Renal cortical epithelial cell (primary cell): ENCODE measurements at regions not wholly inside any gene's neighbourhood (a gene's known extent, or its start where the extent isn't known, plus 50 kb on each side); places are given as distances from the start of the nearest gene placed in this dataset.

ENCODE experiments used
- DNase-seq: peaks from one replicate; pipeline ENCODE4 v3.0.0-alpha.2; 2011; ENCODE audit warnings: low read depth

GRCh38 chr14:51307551-51307950, 67.5 kb downstream of the TMX1 start:
- DNase-seq = no peak

DNA sequence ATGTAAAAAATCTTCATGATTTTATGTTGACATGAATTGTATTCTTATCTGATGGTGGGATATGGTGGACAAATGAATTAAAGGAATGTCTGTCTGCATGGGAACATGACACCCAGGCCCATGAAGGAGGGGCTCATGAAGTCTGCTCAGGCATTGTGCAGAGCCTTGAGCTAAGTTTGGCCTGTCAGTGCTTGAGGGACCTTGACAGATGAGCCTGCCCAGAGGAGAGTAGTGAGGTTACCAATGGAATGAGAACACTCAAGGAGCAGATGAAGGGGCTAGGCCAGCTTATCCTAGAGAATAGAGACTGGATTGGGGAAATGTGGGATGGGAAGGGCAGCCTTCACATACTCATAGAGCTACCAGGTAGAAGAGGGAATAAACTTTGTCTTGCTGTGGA, 68.8 kb downstream of the TMX1 start:
- DNase-seq = no peak

DNA sequence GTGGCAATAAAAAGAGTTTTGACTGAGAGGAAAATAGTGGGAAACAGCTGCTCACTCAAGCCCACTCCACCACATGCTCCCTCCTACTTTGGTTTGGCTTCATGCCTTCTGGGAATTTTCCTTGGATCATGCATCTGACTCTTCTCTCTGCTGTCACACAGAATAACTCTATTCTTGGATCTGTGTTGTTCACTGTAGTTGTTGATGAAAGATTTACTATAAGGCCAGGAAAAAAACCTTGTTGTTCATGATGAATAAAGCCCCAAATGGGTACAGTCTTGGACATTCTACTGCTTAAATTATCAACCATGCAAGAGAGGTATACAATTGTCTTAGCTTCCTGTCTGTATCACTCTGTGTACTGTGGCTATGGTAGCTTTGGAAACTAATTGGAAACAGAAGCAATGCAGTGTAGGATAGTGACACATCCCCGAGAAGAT, 70.5 kb downstream of the TMX1 start:
- DNase-seq = peak; percentile 66

DNA sequence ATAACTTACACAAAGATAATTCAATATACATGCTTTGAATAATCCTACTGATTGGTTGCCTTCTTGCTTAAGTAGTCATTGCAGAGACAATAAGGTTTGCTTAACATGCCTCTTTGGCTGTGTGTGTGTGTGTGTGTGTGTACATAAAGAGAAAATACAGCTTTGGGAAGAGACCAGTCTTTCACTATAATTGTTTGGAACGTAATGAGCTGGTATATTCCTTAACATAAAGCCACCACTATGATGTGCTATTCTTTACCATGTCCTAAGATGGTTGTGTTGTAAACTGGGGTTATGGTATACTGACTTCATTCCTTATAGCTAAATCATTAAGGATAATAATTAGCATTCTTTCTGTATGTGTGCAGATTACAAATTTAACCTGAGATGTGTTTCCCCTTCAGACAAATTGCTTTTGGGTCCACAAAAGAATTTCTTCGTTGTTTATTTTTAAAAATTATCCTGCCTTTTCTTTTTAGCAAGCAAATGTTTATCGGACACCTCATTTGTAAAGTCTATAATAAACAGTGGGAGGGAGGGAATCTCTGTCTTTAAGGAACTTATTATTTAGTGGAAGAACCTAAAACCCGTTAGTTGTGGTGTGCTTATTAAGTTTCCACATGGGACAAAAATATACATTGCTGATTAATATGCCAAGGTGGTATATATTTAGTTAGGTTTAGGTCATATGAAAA, 74.4 kb downstream of the TMX1 start:
- DNase-seq = no peak

DNA sequence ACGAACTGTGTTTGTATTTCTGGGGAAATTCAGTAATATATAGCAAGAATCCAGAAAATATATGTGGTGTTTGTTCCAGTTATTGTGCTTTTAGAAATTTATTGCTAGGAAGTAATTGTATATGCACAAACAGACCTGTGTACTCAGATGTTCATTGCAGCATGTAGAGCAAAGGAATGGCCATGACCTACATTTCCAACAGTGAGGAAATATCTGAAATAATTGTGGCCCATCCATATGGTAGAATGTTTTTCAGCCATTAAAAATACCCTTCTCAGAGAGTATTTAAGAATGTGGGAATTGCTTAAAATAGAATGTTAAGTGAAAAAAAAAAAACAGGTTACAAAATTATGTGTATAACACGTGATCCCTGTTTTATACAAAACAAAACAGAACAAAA, 77.3 kb downstream of the TMX1 start:
- DNase-seq = no peak

- DNase-seq = no peak
These were observed 79.0 kb downstream of the TMX1 start for GRCh38 chr14:51318813-51319597.

DNA sequence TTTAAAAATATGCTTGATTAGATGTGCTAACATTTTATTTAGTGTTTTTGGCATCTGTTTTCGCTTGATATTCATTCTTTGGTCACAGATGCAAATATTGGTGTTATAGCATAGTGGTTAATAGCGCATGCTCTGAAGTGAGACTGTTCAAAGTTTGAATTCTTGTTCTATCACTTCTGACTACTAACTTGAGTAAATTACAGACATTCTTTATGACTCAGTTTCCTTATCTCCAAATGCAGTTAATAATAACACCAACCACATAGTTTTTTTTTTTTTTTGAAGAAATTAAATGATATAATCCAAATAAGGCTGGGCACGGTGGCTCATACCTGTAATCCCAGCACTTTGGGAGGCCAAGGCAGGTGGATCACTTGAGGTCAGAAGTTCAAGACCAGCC, 81.0 kb downstream of the TMX1 start:
- no peak for DNase-seq

DNA sequence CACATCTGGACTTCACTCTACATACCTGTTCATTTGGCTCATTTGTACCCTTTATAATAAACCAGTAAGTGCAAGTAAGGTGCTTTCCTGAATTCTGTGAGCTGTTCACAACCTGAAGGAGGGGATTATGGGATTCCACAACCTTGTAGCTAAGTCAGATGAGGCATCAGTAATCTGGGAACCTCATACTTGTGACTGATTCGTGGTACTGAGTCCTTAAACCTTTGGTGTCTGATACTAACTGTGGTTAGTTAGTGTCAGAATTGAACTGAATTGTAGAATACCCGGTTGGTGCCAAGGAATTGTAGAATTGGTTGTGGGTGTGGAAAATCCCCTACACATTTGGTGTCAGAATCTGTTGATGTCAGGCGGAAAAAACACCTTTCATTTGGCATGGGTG, 83.4 kb downstream of the TMX1 start:
- no peak for DNase-seq

DNA sequence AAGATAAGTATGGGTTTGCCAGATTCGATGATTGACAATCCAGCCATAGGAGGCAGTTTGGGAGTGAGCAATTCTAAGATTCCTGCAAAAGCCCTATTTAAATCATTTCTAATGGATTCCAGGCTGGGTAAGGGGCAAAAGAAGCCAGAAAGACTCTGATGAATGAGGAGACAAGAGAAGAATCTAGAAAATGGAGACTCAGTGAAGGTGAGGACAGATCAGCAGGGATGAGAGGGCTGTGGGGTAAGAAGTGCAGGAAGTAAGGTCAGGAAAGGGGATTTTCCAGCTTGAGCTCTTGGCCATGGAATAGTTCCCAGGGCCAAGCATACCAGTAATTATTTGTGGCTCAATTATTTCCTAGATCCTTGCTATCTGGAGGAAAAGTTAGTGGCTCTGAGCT, 87.3 kb downstream of the TMX1 start:
- DNase-seq = peak; percentile 51

- peak; percentile 77 for DNase-seq
These were observed 88.2 kb downstream of the TMX1 start for GRCh38 chr14:51328064-51328771.

DNA sequence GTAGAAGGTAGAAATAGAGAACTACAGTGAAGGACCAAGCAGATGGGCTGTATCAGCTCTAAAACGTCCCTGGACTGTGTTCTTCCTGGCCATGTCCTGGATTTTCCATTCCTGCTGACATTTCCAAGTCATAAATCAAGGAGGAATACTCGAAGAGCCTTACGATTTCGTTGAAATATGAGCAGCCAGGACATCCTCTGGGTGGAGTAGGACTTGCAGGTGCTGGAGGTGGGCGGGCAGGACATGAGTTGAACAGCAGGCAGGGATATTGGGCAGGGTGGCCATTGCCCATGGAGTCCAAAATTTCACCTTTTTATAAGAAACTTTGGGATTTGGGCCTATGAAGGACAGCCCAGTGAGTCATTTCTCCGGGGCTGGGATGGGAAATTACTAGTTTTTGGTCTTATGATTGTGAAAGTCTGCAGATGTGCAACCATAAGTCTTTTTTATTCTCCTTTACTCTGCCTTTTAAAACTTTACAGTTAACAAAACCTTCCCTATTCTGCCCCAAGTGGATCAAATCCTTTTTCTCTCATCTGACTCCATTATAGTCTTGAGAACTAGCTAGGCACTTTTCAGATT, 88.8 kb downstream of the TMX1 start:
- no peak for DNase-seq

DNA sequence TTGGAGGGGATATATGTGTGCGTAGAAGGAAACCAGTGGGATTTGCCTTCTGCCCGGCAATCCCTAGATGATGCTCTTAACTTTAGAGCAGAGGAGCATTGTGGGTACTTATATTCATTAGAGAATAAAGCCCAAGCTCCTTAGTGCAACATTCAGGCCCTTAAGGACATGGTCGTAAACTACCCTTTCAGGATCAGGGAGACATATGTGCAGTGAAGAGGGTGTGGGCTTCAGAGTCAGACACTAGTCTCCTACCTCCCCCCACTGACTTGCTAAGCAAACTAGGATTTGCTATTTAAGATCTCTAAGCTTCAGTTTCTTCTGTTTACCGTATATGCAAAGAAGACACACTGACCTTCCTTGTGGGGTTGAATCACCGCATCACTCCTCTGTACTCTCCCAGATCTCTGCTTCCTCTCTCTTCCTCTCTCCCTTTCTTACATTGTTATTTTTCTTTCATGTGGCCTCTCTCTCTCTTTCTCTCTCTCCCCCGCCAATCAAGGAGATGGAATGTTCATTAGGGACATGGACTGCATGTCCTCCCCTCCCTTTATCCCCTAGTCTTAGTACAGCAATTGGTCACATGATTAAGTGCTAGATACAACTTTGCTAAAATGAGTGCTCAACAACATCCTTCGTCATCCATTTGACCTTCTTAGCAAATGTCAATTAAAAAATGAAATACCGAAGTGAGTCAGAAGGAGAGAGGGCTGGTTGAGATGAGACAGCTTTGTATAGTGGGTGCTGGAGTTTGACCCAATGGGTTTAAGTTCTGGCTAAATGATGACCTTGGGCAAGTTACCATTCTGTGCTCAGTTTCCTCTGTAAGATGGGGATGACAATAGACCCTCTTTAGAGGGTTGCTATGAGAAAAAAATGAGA, 91.7 kb downstream of the TMX1 start:
- no peak for DNase-seq

DNA sequence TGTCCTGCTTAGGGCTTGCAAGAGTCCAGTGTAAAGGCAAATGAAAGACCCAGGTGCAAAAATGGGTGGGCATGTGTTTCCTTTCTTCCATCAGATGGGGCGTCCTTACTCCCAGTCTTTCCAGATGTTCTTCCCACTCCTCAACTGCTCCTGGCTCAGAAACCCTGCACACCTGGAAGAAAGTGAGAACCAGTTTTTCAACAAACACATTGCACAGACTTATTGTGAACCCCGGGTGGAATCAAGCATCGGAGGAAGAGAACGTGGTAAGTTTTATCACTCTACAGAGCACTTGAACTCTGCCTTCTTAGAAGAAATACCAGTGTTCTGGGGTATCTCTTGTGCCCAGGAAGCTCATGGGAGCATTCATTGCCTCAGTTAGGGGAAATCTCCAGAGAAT, 93.3 kb downstream of the TMX1 start:
- DNase-seq = no peak

DNA sequence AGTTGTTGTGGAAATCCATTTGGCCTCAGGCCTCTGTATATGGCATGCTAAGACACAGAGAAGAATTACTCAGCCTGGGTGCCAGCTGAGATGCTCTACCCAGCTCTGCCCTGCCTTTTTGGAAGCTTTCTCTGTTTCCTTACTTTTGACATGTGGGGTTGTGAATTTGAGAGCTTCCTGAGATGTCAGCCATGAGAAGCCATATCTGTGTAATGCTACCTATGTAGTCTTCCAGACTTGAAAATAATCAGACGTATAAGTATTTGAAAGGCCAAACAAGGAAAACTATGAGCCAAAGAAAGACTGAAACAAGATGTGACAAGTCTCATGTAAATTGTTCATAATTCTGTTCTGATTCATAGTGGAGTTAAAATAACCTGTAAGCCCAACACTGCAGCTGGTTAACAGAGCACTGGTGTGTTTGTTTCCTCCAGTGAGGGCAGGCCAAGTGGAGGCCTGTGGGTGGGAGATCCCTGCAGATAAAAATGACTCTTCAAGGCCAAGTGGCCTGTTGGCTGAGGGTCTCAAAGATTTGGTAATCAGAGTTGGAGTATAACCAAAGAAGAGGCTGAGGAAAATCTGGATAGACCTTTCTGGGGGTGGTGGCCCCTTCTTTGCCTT, 94.0 kb downstream of the TMX1 start:
- no peak for DNase-seq

GRCh38 chr14:51334566-51334965, 94.5 kb downstream of the TMX1 start:
- no peak for DNase-seq

DNA sequence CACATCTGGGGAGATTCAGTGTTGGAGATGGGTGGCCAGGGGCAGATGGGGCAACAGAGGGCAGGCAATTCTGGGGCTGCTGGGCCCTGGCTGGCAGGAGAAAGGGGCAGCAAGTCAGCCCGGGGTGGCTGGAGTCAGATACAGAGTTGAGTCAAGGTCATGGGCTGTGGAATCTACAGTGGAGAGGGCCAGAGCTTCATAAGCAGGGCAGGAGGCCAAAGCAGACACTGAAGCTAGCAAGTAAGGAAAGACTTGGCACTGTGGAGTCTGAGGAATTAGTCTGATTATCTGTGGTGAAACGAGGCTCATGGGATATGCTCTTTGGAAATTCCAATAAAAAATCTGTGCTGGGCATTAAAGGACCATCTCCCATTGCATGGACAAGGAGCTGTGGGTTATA, 95.5 kb downstream of the TMX1 start:
- DNase-seq = no peak

DNA sequence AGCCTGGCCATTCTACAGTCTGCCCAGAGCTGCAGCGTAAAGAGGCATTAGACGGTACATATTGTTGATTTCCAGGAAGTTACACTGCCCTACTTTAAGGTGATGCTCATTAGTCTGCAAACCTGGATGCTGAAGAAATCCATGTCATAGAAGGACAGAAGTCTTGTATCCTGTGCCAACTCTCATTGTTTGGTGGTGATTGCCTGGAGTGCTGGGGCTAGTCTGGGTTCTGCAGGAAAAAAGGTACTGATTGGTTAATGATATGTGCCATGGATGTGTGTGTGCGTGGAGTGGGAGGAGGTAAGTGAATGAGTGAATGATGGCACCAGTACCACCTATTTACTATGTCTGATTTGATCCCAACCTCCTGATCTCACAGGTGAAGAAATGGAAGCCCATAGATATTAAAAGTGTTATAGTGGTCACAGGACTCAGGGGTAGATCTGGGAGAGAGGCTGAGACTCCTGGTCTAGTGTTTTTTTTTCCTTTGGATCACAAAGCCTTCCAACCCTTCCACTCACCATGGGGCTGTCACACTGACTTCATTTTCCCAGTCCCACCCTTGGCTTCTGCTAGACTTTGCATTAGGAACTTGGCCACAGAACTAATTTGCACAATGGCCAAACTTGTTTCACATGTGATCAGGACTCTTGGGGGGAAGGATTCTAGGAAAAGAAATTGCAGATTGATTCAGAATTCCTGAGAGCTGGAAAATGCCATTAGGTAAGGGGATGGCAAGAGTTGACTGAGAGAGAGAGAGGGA, 96.1 kb downstream of the TMX1 start:
- no peak for DNase-seq

DNA sequence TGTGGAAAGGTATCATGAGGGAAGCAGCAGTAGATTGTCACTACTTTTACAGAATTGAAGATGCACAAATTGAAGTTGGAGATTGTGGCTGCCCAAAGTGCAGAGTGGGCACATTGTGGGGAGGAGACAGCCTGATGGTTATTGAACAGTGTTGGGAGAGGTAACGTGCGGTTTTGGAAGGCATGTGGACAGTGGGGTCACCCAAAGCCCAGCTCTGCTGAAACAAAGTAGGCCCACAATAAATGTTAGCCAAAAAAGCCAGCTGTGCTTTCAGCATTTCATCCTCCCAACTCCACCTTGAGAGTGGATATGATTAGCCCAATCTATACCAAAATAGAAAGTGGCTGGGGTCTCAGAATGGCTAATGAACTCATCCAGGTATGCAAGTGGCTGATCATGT, 96.7 kb downstream of the TMX1 start:
- no peak for DNase-seq

GRCh38 chr14:51337520-51337919, 97.5 kb downstream of the TMX1 start:
- no peak for DNase-seq

DNA sequence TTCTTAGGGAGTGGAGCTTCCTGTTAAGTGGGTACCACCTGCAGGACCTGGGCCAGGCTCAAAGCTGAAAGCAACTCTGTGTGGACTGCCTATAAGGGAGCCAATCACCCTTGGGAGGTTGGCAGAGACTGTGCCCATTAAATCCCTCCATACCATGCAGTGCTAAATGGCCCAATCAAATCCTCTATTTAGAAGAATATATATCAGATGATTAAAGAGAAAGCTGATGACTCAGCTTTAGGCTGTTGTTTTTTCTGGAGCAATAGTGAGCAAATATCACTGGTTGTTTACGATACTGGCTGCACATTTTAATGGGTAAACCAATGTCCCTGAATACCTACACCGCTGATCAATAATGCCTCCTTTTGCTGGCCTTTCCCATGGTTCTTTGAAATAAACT, 101.3 kb downstream of the TMX1 start:
- DNase-seq = peak; percentile 35
